Fibroblast of upper back skin (primary cell): ENCODE measurements at regions not wholly inside any gene's neighbourhood (a gene's known extent, or its start where the extent isn't known, plus 50 kb on each side); places are given as distances from the start of the nearest gene placed in this dataset.

Experiments used
- DNase-seq: peaks from one replicate; pipeline ENCODE4 v3.0.0-alpha.2; 2013

DNA sequence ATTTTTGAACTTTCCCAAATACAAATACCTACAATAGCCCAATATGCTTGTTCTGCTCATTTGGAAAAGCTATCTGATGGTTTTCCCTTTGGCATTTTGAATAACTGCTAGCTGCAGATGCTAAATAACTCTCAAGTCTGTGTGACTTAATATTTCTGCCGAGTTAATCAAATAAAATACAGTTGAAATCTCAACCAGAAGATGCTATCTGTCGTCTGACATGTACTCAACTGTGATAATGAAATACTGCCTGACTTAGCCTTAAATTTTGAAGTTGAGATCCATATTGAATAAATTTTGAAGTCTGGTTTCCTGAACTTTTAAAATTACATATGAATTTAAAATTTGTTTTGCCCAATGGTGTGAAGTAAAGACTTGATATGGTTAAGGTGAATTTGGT is 204.4 kb upstream of the MEX3C start:
- no peak for DNase-seq

DNA sequence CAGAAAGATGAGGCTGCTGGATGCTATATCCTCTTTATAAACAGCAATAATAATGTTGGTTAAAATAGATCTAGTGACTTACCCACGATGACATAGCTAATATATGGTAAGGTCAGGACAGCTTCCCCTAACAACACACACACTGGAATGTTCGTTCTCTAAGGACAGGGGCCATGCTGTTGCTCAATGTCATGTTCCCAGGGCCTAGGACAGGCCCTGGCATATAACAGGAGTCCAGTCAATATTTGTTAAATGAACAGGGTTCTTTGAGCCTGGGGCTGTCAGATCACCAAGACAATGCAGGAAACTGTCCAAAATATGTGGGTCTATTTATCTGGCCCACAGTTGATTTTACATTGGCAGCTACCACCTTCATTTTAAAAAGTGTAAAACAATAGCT is 207.1 kb upstream of the MEX3C start:
- no peak for DNase-seq

DNA sequence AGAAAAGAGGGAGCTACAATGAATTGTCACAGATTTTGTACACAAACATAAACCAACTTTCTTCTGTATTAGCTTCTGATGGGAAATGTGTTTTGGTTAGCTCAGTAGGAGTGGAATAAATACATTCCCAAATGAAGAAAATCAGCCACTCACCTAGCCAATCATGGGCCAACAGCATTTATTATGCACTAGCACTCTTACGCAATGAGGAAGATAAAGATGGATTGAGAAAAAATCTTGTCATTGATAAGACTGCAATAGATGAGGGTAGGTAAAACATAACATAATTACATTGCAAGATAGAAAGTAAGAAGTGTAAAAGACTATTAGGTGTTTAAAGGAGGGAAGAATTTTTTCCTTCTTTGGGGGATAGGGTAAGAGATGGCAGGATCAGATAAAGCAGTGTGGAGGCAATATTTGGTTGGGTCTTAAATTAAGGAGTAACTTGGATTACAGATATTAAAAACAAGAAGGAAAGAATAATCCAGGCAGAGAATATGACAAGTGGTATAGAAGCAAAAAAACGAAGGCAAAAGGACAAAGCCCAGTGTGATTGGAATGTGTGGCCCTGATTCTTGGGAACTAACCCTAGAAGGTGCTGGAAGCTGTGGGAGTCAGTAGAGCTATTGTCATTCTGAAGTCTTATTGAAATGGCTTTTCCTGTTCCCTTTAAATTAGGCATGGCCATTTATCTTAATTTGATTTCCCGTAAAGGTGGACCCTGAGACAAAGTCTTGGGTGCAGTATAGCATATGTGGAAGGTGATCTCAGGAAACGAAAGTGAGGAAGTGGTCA is 208.4 kb upstream of the MEX3C start:
- DNase-seq: no peak

GRCh38 chr18:51417643-51418483 is 220.4 kb upstream of the MEX3C start:
- no peak for DNase-seq

DNA sequence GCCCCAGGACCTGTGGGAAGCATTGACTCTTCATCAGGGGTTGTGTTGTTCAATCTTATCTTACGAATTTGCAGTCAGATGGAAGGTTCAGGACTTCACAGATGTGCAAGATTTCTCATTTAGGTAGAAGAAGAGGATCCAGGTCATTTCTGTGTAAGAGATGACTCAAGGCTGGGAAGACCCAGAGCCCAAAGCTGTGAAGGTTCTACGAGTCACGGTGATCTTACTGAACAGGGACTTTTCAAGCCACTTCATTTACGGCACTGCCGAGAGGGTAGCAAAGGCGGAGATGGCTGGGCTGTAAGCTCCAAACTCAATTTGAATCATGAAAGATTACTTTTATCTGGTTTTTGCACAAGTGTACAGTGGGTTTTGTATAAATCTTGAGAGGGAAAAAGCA is 228.0 kb upstream of the MEX3C start:
- no peak for DNase-seq

GRCh38 chr18:51425889-51426288 is 228.4 kb upstream of the MEX3C start:
- no peak for DNase-seq

- DNase-seq: no peak
These were observed 229.5 kb upstream of the MEX3C start for GRCh38 chr18:51426996-51427395.

DNA sequence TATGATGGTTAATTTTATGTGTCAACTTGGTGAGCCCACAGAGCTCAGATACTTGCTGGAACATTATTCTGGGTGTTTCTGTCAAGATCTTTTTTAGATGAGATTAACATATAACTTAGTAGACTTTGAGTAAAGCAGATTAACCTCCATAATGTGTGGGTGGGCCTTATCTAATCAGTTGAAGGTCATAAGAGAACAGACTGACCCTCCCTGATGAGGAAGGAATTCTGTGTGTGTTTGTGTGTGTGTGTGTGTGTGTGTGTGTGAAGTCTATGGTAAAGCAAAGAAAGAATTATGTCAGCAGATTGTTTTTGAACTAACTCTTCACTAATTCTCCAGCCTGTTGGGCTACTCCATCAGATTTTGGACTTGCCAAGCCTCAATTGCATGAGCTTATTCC is 232.2 kb upstream of the MEX3C start:
- DNase-seq: no peak

- no peak for DNase-seq
These were observed 233.1 kb upstream of the MEX3C start for GRCh38 chr18:51430538-51430937.

DNA sequence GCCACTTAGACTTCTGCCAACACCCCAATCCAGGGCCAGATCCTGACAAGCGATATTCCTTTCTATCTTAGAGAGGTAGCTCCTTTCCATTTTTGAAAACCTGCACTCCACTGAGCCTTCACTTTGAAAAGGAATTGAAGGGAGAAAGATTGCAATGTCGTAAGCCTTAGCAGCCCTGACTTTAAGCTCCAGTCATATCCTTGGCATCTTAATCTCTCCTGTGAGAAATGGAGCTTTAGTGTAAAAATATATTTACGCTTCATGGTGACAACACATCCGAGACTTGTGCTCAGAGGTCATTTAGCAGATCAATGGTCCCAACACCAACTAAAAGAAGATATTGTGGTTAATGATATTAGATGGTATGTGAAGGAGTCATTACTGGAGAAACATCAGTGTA is 235.8 kb upstream of the MEX3C start:
- DNase-seq: no peak

DNA sequence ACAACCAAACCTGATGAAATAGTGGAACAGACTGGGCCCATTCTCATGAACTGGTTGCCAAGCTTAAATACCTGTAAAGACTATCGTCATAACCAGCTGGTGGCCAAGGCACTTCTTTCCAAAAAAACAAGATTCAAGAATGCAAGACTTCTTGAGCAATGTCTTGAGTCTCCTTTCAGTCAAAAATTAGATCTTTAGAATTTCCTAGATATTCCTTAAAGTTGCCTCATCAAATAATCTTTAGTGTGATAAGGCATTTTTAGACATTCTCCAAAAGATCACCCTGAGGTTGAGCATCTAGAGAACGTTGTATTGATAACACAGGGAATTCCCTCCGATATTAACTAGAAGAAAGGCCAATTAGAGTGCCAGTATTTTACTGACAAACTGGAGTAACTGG is 236.4 kb upstream of the MEX3C start:
- DNase-seq: no peak

DNA sequence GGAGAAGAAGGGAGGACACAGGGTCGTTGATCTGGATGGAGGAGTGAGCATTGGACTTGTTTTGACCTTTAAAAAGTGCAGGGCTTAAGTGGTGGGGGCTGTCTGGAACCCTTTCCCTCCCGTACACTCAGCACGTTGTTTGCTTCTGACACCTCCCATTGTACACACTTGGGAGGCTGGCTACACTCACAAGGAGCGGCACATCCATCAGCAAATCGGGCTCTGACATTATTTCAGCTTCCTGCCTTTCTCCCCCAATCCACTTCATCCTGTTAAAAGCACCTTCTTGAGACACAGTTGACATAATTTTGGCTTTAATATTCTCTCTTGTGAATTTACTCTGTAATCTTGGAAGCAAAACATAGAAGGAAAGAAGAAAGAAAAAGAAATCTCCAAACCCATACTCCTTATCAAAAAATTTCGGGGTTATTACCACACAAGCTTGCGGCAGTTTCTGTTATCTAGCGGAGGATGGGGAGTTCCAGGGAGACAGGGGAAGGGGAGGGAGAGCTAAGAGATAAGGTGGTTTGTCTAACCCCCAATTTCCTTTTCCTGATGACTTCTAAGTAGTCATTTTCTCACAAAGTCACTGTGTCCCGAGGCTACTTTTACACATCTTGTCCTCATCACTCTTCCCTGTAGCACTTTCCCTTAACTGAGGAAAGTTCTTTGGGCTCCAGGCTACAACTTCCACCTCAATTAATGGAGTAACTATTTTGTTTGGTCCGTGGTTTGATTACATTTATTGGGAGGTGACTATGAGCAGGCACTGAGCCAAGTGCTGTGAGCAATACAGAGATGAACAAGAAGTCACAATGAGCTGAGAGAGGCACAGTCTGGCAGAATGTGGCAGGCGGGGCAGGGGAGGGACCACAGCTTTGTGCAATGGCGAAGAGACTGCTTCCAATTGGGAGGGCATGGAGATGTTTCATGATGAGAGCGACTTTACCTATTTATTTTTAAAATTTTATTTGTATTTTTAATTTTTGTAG is 240.1 kb upstream of the MEX3C start:
- no peak for DNase-seq

DNA sequence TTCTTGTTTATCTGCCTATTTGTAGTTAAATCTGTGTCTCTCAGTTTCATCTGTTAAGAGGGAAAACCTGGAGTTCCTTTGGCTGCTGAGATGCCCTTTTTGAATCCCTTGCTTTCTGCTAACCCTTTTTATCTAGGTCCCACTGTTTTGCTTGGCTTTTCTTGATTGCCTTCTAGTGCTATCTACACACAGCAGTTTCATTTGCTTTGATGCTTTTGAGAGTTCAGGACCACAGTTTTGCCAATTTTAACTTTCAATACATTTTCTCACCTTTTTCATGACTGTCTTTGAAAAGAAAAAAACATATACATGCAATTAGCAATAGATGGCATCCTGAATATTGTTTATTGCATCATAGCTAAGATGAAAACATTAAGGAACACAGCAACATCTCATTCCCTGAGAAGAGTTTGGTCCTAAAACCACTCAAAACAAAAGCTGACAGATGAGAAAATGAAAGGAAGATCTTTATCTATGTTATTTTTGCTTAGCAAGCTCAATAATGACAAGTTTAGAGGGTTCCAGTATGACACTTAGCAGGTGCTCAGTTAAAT is 241.4 kb upstream of the MEX3C start:
- DNase-seq: no peak

DNA sequence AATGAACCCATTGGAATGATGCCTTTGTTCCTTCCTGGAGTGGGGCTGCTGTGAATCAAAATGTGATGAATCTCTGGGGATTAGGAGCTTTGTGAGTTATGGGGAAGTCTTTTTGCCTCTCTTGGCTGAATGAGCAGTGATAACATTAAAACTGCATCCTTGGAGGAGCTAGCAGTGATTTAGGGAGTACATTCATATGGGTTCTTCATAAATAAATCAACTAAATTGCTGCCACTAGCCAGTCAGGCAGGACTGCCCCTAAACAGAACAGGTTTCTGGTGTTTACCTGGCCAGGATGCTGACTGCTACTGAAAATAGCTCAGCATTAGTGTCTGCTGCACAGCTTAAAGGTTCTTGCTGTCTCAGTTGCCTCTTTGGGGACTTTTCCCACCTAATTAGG is 244.5 kb upstream of the MEX3C start:
- no peak for DNase-seq

DNA sequence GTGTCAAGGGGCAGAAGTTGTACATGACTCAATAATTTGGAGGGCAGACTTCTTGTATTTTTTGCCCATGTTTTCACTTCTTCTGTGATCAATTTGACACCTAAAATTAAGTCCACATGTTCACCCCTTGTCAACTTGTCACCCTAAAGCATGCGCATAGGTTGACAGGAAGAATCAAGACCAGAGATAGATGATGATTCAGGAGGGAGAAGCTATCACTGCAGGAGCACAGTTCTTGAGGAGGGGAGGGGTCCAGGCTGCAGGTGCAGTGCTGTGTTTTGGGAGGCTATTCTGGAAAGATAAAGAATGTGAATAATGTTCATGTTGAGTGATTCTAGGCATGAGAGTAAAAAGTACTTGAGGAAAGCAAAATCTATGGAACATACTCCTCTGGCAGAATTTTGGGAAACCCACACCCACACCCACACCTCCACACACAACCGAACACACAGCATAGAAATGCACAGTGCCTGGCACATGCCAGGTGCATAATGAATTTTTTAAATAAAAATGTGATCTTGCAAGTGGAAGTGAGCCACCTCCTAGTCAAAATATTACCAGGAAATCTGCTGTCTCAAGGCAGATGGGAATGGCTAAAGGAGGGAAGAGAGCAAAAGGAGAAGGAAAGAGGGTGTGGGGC is 249.2 kb upstream of the MEX3C start:
- no peak for DNase-seq

DNA sequence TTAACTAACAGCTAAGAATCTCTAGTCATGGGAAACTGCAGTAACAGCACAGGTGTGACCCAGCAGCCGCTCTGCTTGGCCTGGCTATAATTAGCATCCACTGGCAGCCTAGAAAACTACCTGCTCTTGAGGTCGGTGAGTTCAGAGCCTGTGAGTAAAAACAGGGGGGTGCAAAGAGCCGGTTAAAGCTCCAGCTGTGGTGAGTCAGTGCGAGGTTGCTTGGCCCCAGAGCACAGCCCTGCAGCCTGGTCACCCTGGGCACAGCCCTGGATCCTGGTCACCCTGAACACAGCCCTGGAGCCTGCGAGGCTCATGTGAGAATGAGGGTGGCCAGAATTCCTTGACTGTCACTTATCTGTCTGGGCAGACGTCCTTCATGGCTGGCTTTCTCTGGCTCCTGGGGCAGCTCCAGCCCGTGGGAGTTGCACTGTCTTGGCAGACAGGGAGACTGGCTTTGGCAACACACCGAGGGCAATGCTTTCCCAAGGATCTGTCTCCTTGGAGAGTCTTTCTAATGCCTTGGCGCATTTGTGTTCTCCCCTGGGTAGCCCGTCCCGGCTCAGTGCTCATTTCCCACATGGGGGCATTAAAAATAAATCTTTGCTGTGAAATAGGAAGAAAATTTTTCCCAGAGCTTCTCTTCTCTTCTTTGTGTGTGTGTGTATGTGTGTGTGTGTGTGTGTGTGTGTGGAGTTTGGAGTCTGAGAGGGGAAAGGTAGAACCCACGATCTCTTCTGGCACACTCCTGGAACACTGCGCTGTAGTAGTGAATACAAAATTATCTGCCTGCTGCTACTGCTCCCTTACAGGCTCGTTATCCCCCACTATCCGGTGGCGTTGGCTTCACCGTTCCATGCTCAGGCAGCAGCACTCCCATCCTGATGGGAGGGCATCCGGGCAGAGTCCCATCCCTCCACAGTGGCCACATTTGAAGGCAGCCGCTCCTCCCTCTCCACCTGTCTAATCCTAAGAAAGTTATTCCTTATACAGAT is 250.2 kb upstream of the MEX3C start:
- DNase-seq: no peak

GRCh38 chr18:51448949-51449348 is 251.5 kb upstream of the MEX3C start:
- no peak for DNase-seq

- DNase-seq: no peak
These were observed 256.1 kb upstream of the MEX3C start for GRCh38 chr18:51453594-51453993.

DNA sequence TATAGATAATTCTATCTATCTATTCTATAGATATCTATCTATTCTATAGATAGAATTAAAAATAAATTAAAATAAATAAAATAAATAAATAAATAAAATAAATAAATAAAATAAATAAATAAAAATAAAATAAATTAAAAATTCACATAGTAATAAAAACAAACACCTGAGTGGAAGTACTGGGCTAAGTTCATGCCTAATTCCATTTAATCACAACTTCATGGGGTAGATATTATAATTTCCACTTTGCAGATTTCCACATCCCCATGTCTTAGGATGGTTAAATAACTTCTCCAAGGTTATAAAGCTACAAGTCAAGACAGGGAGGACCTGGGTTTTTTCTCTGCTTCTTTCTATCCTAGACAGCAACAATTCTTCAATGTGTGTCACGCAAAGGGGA is 261.4 kb upstream of the MEX3C start:
- no peak for DNase-seq

- DNase-seq: no peak
These were observed 264.5 kb upstream of the MEX3C start for GRCh38 chr18:51461956-51462355.
